ENCODE measurements at regions not wholly inside any gene's neighbourhood (a gene's known extent, or its start where the extent isn't known, plus 50 kb on each side); places are given as distances from the start of the nearest gene placed in this dataset.

GRCh38 chr13:60936281-60936680 lies 479.4 kb downstream of the PCDH20 start:
- Histone ChIP-seq H3K79me2 (ENCODE audit: control insufficient read depth, low read length) (no peaks in the 10 kb centered on the region), H3K36me3 (ENCODE audit: control insufficient read depth, low read length) (no peaks in the 10 kb centered on the region), H3K27me3 (ENCODE audit: control insufficient read depth, low read length) (no peaks in the 10 kb centered on the region), H3K4me3 (ENCODE audit: low read length) (no peak overlapping the region), H3K4me2 (ENCODE audit: low read length) (no peak overlapping the region), H3K4me1 (ENCODE audit: control insufficient read depth, low read length) (no peaks in the 10 kb centered on the region), H3K9me3 (ENCODE audit: control insufficient read depth, insufficient read depth, low read length) (no peaks in the 10 kb centered on the region), H3F3A (ENCODE audit: control insufficient read depth, insufficient read depth) (no peaks in the 10 kb centered on the region), H3K27ac (ENCODE audit: low read depth, low read length) (no peak overlapping the region), H4K20me1 (ENCODE audit: control insufficient read depth, insufficient read depth, low read depth, low read length) (no peaks in the 10 kb centered on the region), H3K9me2 (replicated peaks; ENCODE audit: control insufficient read depth, low read length) (no peaks in the 10 kb centered on the region)
- TF ChIP-seq, protein P1, sequence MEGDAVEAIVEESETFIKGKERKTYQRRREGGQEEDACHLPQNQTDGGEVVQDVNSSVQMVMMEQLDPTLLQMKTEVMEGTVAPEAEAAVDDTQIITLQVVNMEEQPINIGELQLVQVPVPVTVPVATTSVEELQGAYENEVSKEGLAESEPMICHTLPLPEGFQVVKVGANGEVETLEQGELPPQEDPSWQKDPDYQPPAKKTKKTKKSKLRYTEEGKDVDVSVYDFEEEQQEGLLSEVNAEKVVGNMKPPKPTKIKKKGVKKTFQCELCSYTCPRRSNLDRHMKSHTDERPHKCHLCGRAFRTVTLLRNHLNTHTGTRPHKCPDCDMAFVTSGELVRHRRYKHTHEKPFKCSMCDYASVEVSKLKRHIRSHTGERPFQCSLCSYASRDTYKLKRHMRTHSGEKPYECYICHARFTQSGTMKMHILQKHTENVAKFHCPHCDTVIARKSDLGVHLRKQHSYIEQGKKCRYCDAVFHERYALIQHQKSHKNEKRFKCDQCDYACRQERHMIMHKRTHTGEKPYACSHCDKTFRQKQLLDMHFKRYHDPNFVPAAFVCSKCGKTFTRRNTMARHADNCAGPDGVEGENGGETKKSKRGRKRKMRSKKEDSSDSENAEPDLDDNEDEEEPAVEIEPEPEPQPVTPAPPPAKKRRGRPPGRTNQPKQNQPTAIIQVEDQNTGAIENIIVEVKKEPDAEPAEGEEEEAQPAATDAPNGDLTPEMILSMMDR (IDR thresholded peaks at IDR 0.05; ENCODE audit: low read depth, low read length, poor library complexity, severe bottlenecking), result no peak
- no peak for TF ChIP-seq EZH2phosphoT487 (IDR thresholded peaks at IDR 0.05; ENCODE audit: borderline replicate concordance, low read length)

GRCh38 chr13:60933638-60934037 lies 482.0 kb downstream of the PCDH20 start:
- H3K79me2 ChIP-seq (ENCODE audit: control insufficient read depth, low read length), result no peaks in the 10 kb centered on the region
- TF ChIP-seq, protein P1 (IDR thresholded peaks at IDR 0.05; ENCODE audit: low read depth, low read length, poor library complexity, severe bottlenecking), result no peak
- TF ChIP-seq EZH2phosphoT487 (IDR thresholded peaks at IDR 0.05; ENCODE audit: borderline replicate concordance, low read length), result no peak
- H3K9me3 ChIP-seq (ENCODE audit: control insufficient read depth, insufficient read depth, low read length), result no peaks in the 10 kb centered on the region
- no peak overlapping the region for H3K27ac ChIP-seq (ENCODE audit: low read depth, low read length)
- H3K9me2 ChIP-seq (replicated peaks; ENCODE audit: control insufficient read depth, low read length), result no peaks in the 10 kb centered on the region
- H4K20me1 ChIP-seq (ENCODE audit: control insufficient read depth, insufficient read depth, low read depth, low read length), result no peaks in the 10 kb centered on the region
- H3K4me2 ChIP-seq (ENCODE audit: low read length), result no peak overlapping the region
- H3F3A ChIP-seq (ENCODE audit: control insufficient read depth, insufficient read depth), result no peaks in the 10 kb centered on the region
- no peak overlapping the region for H3K4me3 ChIP-seq (ENCODE audit: low read length)
- H3K4me1 ChIP-seq (ENCODE audit: control insufficient read depth, low read length), result no peaks in the 10 kb centered on the region
- H3K27me3 ChIP-seq (ENCODE audit: control insufficient read depth, low read length), result no peaks in the 10 kb centered on the region
- H3K36me3 ChIP-seq (ENCODE audit: control insufficient read depth, low read length), result no peaks in the 10 kb centered on the region

- H3K27me3 ChIP-seq (ENCODE audit: control insufficient read depth, low read length), result no peaks in the 10 kb centered on the region
- H4K20me1 ChIP-seq (ENCODE audit: control insufficient read depth, insufficient read depth, low read depth, low read length), result no peaks in the 10 kb centered on the region
- no peaks in the 10 kb centered on the region for H3F3A ChIP-seq (ENCODE audit: control insufficient read depth, insufficient read depth)
- H3K9me3 ChIP-seq (ENCODE audit: control insufficient read depth, insufficient read depth, low read length), result no peaks in the 10 kb centered on the region
- no peaks in the 10 kb centered on the region for H3K9me2 ChIP-seq (replicated peaks; ENCODE audit: control insufficient read depth, low read length)
- H3K4me1 ChIP-seq (ENCODE audit: control insufficient read depth, low read length), result no peaks in the 10 kb centered on the region
- no peaks in the 10 kb centered on the region for H3K36me3 ChIP-seq (ENCODE audit: control insufficient read depth, low read length)
- no peak overlapping the region for H3K4me2 ChIP-seq (ENCODE audit: low read length)
- TF ChIP-seq EZH2phosphoT487 (IDR thresholded peaks at IDR 0.05; ENCODE audit: borderline replicate concordance, low read length), result no peak
- TF ChIP-seq, protein P1 (IDR thresholded peaks at IDR 0.05; ENCODE audit: low read depth, low read length, poor library complexity, severe bottlenecking), result no peak
- H3K79me2 ChIP-seq (ENCODE audit: control insufficient read depth, low read length), result no peaks in the 10 kb centered on the region
- no peak overlapping the region for H3K4me3 ChIP-seq (ENCODE audit: low read length)
- H3K27ac ChIP-seq (ENCODE audit: low read depth, low read length), result no peak overlapping the region
Observed at GRCh38 chr13:60931858-60932546, 483.6 kb downstream of the PCDH20 start.

Data from DOHH2 (cell line).